ENCODE measurements at regions not wholly inside any gene's neighbourhood (a gene's known extent, or its start where the extent isn't known, plus 50 kb on each side); places are given as distances from the start of the nearest gene placed in this dataset.

- Histone ChIP-seq H3K27ac (ENCODE audit: low read length) (no peak overlapping the region), H3K79me2 (replicated peaks; ENCODE audit: insufficient read depth, low read length) (no peaks in the 10 kb centered on the region), H4K20me1 (ENCODE audit: insufficient read depth) (no peaks in the 10 kb centered on the region), H3K9me3 (ENCODE audit: low read length) (no peaks in the 10 kb centered on the region), H3K4me2 (ENCODE audit: low read length) (no peak overlapping the region), H2AFZ (ENCODE audit: low read depth, low read length) (no peak overlapping the region), H3K27me3 (ENCODE audit: insufficient read depth, low read depth, low read length) (no peaks in the 10 kb centered on the region), H3F3A (ENCODE audit: insufficient read depth, low read length, poor library complexity, severe bottlenecking) (no peaks in the 10 kb centered on the region), H3K9ac (ENCODE audit: low read length) (no peak overlapping the region), H3K4me3 (ENCODE audit: low read length) (no peak overlapping the region), H3K36me3 (ENCODE audit: insufficient read depth, low read length) (no peaks in the 10 kb centered on the region), H3K9me2 (ENCODE audit: insufficient read depth, low read length) (no peaks in the 10 kb centered on the region)
- TF ChIP-seq EP300 (conservative IDR thresholded peaks at IDR 0.05; ENCODE audit: poor library complexity, severe bottlenecking) (no peak), REST (IDR thresholded peaks at IDR 0.05; ENCODE audit: borderline replicate concordance) (no peak), EZH2 (IDR thresholded peaks at IDR 0.05; ENCODE audit: borderline replicate concordance, insufficient read depth, low read length, poor library complexity, severe bottlenecking) (no peak), MXI1 (conservative IDR thresholded peaks at IDR 0.05; ENCODE audit: poor library complexity, severe bottlenecking) (no peak), TAF1 (IDR thresholded peaks at IDR 0.05; ENCODE audit: low read depth) (no peak), RAD21 (conservative IDR thresholded peaks at IDR 0.05) (no peak), POLR2AphosphoS5 (IDR thresholded peaks at IDR 0.05) (no peak), CTCF (IDR thresholded peaks at IDR 0.05; ENCODE audit: poor library complexity, severe bottlenecking) (no peak), SMC3 (conservative IDR thresholded peaks at IDR 0.05; ENCODE audit: poor library complexity) (no peak)
These were observed 184.9 kb upstream of the MAP2 start for GRCh38 chr2:209238765-209239584.

GRCh38 chr2:209239585-209239938 lies 184.3 kb upstream of the MAP2 start:
- no peaks in the 10 kb centered on the region for H3K36me3 ChIP-seq (ENCODE audit: insufficient read depth, low read length)
- H3K27ac ChIP-seq (ENCODE audit: low read length), result no peak overlapping the region
- no peaks in the 10 kb centered on the region for H3K79me2 ChIP-seq (replicated peaks; ENCODE audit: insufficient read depth, low read length)
- H3K9me2 ChIP-seq (ENCODE audit: insufficient read depth, low read length), result no peaks in the 10 kb centered on the region
- H4K20me1 ChIP-seq (ENCODE audit: insufficient read depth), result no peaks in the 10 kb centered on the region
- no peak overlapping the region for H3K9ac ChIP-seq (ENCODE audit: low read length)
- no peaks in the 10 kb centered on the region for H3K9me3 ChIP-seq (ENCODE audit: low read length)
- H2AFZ ChIP-seq (ENCODE audit: low read depth, low read length), result no peak overlapping the region
- no peaks in the 10 kb centered on the region for H3F3A ChIP-seq (ENCODE audit: insufficient read depth, low read length, poor library complexity, severe bottlenecking)
- no peak overlapping the region for H3K4me2 ChIP-seq (ENCODE audit: low read length)
- H3K27me3 ChIP-seq (ENCODE audit: insufficient read depth, low read depth, low read length), result no peaks in the 10 kb centered on the region
- no peak overlapping the region for H3K4me3 ChIP-seq (ENCODE audit: low read length)
- TF ChIP-seq CTCF (IDR thresholded peaks at IDR 0.05; ENCODE audit: poor library complexity, severe bottlenecking) (no peak), EP300 (conservative IDR thresholded peaks at IDR 0.05; ENCODE audit: poor library complexity, severe bottlenecking) (no peak), EZH2 (IDR thresholded peaks at IDR 0.05; ENCODE audit: borderline replicate concordance, insufficient read depth, low read length, poor library complexity, severe bottlenecking) (no peak), SMC3 (conservative IDR thresholded peaks at IDR 0.05; ENCODE audit: poor library complexity) (no peak), POLR2AphosphoS5 (IDR thresholded peaks at IDR 0.05) (no peak), TAF1 (IDR thresholded peaks at IDR 0.05; ENCODE audit: low read depth) (no peak), RAD21 (conservative IDR thresholded peaks at IDR 0.05) (no peak), REST (IDR thresholded peaks at IDR 0.05; ENCODE audit: borderline replicate concordance) (no peak), MXI1 (conservative IDR thresholded peaks at IDR 0.05; ENCODE audit: poor library complexity, severe bottlenecking) (no peak)
